SW480 (cell line): ENCODE measurements at regions not wholly inside any gene's neighbourhood (a gene's known extent, or its start where the extent isn't known, plus 50 kb on each side); places are given as distances from the start of the nearest gene placed in this dataset.
"Not testable (repeated sequence)": the region's sequence is repeated elsewhere in the genome, so short reads cannot be mapped to it uniquely, and the experiment has no call there.

Source experiments
- DNase-seq: peaks from one replicate; pipeline ENCODE4 v3.0.0-alpha.2; 2016; ENCODE audit warnings: low spot score

- no peak for DNase-seq
Observed at GRCh38 chr13:37997641-37998040, 128.1 kb upstream of the TRPC4 start.

- DNase-seq: no peak
Observed at GRCh38 chr13:37995092-37995491, 125.5 kb upstream of the TRPC4 start.

- DNase-seq: no peak
Observed at GRCh38 chr13:37986811-37987210, 117.2 kb upstream of the TRPC4 start.

- no peak for DNase-seq
Observed at GRCh38 chr13:37985281-37985680, 115.7 kb upstream of the TRPC4 start.

- DNase-seq: no peak
Observed at GRCh38 chr13:37984357-37984756, 114.8 kb upstream of the TRPC4 start.

GRCh38 chr13:37981932-37982331 lies 112.4 kb upstream of the TRPC4 start:
- no peak for DNase-seq

GRCh38 chr13:37978680-37979079 lies 109.1 kb upstream of the TRPC4 start:
- DNase-seq: no peak

GRCh38 chr13:37968555-37968954 lies 99.0 kb upstream of the TRPC4 start:
- DNase-seq: no peak

GRCh38 chr13:37966266-37966665 lies 96.7 kb upstream of the TRPC4 start:
- no peak for DNase-seq

- DNase-seq: no peak
Observed at GRCh38 chr13:37960427-37960826, 90.9 kb upstream of the TRPC4 start.

GRCh38 chr13:37959284-37959683 lies 89.7 kb upstream of the TRPC4 start:
- no peak for DNase-seq

- DNase-seq: no peak
Observed at GRCh38 chr13:37956536-37956935, 87.0 kb upstream of the TRPC4 start.

- DNase-seq: not testable (repeated sequence)
Observed at GRCh38 chr13:37954597-37954996, 85.0 kb upstream of the TRPC4 start.

GRCh38 chr13:37954191-37954590 lies 84.6 kb upstream of the TRPC4 start:
- no peak for DNase-seq

- no peak for DNase-seq
Observed at GRCh38 chr13:37953696-37954095, 84.1 kb upstream of the TRPC4 start.

GRCh38 chr13:37950016-37950415 lies 80.4 kb upstream of the TRPC4 start:
- DNase-seq: no peak

- no peak for DNase-seq
Observed at GRCh38 chr13:37947419-37948140, 78.0 kb upstream of the TRPC4 start.

- no peak for DNase-seq
Observed at GRCh38 chr13:37945651-37946575, 76.3 kb upstream of the TRPC4 start.

- no peak for DNase-seq
Observed at GRCh38 chr13:37944869-37945442, 75.4 kb upstream of the TRPC4 start.

- no peak for DNase-seq
Observed at GRCh38 chr13:37944081-37944868, 74.7 kb upstream of the TRPC4 start.

- DNase-seq: no peak
Observed at GRCh38 chr13:37942929-37943328, 73.4 kb upstream of the TRPC4 start.
